HG03469 (cell line): ENCODE measurements at regions not wholly inside any gene's neighbourhood (a gene's known extent, or its start where the extent isn't known, plus 50 kb on each side); places are given as distances from the start of the nearest gene placed in this dataset.
A peak's percentile ranks its signal among the peaks of the same experiment; 100 is the strongest.

Source experiments
- ATAC-seq: cut with Tn5 transposase; IDR thresholded peaks from one replicate; pipeline ENCODE4 v1.9.1; 2021; ENCODE audit warnings: mild to moderate bottlenecking, moderate library complexity, moderate number of reproducible peaks; ENCODE audit not compliant: unreplicated experiment

DNA sequence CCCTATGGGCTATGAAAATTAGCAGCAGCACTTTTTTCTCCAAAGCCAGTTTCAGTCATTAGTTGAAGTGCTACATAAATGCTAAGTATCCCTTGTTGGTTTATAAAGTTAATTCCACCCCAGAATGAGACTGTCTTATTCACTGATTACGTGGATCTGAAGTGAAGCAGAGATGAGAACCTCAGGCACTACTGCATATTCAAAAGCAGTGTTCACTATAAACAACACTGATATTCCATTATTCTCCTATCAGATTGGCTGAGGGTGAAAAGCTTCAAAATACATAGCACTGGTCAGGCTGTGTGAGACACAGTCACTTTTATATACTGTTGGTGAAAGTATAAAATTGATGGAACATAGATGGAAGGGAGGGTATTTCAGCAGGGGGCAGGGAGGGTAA is 395.7 kb upstream of the RARB start:
- no peak for ATAC-seq

DNA sequence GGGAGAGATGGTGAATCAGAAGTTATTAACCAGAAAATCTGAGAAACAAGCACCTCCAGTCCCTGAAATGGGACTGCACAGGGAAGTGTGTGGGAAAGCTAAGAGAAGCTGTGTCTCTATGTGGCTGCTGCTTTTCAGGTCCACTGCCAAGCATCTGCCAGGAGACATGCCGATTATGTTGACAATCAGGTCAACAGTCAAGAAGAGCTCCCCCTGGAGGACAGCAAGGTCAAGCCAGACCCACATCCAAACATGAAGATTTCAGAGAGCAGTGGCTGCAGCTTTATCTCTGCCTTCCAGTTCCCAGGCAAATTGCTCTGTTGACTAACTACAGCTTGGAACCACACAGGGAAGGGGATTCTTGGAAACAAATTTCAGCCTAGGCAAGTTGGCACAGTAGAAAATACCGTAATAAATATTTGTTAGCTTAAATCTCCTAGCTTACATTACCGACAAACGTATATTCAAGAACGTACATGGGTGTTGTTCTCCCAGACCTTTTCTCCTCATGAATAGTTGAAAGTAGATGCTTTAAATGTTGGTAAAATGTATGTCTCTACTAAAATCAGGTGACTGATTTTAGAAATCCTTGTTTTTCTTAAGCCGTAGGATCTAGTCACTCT is 394.5 kb upstream of the RARB start:
- ATAC-seq: peak; percentile 81

DNA sequence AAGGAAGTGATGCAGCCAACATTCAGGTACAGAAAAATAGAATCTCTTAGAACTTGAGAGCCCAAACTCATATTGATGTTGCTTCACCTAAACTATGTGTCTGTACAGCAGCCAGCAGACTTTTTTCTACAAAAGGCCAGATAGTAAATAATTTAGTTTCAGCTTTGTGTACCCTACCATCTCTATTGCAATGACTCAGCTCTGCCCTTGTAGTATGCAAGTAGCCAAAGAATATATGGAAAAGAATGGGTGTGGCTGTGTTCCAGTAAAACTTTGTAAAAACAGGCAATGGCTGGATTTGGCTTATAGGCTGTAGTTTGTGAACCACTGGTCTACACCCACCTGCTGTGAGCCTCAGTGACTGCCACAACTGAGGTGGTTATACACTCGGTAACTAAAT is 392.5 kb upstream of the RARB start:
- no peak for ATAC-seq

DNA sequence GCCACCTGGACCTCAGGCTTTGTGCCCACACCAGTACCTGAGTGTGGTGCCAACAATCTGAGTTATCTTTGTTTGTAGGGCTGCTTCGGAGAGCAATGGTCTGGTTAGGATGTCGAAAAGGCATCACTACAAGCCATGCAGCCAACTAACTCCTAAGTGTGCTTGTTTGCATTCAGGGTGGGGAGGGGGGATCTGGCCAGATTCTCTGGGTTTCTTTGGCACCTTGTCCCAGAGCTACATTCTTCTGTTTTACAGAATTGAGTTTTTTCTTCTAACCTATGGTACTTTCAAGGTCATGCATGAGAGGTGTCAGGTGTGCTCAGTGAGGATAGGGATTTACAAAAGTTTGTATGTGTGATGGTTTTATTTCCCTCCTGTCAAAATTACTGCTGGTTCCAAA is 391.4 kb upstream of the RARB start:
- no peak for ATAC-seq

DNA sequence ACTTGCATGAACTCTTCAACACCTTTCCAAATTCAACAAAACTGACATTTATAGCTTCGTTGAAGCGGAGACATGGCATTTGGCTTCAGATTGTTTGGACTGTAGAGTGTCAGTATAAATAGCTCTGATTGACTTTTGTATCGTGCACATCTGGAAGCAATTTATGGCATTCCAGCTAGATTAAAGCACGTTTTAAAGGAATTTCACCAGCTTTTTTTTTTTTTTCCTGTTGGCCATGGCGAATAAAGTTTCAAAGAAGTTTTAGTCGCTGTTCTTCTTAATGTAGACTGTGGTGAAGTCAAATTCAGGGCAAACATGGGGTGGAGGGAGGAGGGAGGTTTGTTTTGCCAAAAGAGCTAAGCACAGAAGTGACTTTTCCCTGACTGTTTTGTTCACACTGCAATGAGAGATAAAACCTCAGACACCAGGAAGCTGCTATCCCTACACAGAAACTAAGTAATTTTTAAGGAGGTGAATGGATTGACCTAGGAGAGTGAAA is 391.0 kb upstream of the RARB start:
- ATAC-seq: no peak

DNA sequence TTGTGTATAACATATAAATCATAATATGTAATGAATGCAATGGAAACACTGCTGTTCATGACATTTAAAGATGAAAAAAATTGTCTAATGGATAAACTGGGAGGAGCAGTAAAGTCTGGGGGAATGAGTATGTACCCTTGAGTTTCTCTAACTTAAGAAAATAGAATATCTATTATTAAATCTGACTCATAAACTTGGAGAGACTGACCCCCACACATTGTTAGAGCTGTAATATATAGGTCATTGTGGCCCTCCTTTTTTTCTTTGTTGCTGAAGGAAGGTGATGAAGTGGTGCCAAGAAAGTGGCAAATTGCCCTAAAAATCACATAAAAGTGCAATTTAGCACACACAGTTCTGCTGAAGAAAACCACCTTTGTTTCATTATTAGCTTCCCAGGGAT is 389.8 kb upstream of the RARB start:
- ATAC-seq: no peak

DNA sequence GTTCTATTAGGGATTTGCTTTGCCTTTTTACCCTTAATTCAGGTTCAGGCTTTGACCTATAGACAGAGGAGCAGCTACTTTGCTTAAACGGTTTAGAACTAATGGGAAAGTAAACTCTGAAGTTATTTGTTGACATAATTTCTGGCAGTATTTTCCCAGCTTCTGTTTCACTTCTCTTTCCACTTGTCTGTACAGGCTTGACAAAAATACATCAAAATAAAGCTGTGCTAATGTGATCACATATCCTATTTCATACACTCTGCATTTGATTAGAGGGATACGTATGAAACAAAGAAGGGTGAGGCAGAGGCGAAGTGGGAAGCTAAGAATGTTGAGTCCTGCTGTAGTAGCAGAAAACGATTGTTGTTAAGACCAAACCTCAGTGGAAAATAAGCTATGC is 389.1 kb upstream of the RARB start:
- no peak for ATAC-seq

DNA sequence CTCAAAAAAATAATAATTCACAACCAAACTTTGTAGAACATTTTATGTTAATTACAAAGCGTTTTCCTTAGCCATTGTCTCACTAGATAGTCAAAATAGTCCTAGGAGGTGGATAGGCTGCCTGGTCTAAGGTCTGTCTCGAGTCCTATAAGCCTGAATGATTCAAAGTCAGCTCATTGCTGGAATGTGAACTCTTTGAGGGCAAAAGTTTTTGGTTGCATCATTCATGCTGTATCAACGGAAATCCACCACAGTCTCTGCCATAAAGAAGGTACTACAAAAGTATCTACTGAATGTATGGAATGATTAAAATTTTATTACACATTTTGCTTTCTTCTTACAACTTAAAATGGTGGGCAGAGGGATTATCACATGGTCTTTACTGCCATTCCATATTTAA is 387.3 kb upstream of the RARB start:
- no peak for ATAC-seq

DNA sequence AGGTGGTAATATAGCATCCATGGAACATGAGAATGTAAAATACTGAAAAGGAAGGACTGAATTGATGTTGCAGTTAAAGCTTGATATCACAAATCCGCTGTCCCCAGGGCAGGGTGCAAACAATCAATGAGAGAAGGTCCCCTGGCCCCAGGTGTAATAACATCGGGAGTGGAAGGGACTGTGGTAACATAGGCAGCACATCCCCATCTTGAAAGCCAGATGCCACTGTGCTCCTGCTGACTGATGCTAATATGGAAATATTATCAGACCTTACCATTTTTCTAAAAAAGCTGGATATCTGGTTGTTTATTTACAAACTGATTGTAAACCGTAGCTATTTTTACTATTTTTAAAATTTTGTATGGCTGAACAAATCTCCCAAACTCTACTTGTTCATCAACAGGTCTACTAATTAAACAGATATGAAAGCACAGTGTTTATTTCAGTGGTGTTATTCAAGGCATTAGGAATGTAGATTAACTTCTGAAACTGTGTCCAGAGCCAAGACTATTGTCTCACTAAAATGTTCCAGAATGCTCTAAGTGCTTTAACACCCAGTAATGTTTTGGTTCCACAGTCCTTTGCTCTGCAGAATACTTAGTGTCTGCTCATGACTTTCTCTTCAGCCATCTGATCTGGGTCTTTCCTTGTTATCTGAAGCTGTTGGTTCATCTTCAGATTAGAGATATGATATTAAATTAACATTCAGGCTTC is 386.0 kb upstream of the RARB start:
- ATAC-seq: no peak

DNA sequence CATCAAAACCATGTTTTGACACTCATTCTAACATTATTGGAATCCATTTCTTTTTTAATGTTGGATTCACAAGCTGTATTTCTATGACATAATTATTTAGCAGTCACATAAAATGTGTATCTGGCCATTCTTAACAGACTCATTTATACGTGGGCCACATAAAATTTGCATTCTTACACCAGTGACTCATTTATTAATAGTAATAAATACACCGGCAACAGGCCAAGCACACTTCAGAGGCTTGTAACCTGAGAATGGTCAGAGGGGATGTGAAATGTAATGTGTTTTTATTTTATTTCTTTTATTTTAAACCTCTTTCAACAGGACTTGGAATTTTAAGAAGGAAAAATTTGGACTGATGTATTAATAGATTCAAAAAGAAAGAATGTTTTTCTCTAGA is 384.9 kb upstream of the RARB start:
- no peak for ATAC-seq

DNA sequence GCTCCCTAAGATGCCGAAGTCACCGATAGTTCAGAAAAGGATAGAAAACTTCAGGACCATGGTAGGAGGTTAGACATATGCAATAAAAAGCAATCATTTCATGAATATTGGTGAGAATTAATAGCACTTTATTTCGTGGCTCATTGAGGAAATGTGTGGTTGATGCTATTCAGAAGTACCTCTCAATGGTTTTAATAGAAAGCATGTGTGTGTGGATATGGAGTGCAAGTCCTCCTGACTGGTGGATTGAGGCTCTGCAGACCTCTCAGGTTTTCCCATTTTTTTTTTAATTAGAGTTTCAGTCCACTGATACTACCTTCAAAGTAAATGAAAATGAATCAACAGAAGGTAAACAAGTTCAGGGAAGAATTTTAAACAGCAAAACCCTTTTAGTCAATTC is 384.3 kb upstream of the RARB start:
- ATAC-seq: no peak

DNA sequence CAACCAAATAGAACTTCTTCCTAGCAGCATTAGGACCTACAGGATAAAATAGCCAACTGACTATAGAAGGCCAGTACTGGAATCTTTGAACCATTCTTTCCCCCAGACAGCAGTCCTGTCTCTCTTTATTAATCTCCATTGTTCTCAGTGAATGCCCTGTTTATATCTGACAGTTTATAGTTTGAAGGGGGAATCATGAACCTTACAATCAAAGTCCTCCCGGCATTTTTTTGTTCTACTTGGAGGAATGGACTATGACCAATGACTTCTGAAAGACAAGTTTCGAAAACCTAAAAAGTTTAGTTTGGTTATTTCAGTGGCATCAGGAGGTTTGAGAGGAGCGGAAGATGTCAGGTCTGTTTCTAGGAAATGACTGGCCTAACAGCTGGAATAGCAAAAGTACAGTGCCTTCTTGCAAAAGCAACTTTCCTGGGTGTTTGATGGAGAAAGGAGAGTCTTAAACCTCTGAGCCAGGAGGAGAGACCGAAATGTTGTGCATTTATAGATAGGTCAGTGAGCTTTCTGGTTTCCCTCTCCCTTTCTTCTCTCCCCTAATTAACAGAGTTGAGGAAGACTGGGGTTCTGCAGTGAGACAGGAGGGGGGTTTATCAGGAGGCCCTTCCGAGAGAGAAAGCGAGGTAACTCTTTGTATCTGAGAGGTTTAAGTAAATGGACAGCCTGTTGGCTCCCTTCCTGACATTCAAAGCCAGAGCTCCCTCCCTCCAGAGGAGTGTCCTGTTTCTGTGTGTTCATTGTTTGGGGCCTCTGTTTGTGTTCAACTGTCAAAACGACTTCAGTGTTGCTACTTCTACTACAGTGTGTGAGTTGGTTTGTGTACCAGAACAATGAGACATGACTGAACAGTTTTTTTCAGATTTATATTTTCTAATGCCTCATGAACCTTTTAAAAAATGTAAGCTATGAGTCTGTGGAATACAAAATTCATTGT is 383.0 kb upstream of the RARB start:
- ATAC-seq: no peak

DNA sequence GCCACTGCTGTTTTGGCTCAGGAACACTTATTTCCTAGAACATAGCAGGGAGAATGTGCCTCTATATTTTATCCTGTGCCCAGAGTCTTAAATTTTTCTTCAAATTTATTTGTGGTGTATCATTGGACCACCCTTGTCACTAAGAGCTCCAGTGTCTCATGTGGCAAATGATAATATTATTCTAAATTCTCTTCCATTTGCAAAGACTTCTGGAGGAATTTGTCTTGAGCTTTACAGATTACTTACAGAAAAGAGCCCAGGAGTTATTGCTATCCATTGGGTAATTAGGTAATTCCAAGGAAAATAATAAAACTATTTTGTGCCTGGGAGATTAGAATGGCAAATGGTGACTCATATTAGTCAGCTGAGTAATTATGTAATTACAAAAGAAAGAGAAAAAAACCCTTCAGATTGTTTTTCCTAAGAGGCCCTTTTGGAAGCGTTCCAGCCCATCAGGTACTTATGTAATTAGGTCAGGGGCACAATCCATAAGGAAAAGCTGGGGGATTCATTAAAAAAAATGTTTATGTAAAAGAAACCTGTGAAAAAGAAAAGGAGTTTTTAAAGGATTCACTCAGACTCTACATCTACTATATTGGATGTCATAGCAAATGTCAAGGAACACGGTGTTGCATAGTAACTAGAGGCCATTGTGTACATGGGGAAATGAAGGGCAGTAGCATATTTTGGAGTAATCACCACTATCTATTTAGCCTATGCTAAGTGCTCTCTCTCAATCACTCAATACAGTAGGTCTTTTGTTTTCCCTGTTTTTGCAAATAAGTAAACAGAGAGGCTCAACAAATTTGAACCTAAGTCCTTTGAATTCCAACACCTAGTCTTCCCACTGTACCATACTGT is 380.9 kb upstream of the RARB start:
- no peak for ATAC-seq

DNA sequence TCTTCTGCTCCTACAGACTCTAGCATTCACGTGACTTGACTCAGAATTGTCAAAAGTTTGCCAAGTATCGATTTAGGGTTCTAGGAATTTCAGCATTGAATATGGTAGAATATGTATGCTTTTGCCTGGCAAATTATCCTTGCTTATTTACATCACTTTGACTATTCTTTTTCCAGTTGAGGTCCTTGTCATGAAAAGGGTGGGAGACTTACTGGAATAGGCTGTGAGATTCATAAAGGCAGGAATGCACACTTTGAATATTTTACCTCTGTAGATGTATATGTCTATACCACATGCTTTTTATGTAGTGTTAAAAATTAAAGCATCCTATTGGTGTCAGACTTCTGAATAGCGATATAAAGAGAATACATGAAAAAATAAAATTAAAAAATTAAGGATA is 378.8 kb upstream of the RARB start:
- ATAC-seq: no peak

DNA sequence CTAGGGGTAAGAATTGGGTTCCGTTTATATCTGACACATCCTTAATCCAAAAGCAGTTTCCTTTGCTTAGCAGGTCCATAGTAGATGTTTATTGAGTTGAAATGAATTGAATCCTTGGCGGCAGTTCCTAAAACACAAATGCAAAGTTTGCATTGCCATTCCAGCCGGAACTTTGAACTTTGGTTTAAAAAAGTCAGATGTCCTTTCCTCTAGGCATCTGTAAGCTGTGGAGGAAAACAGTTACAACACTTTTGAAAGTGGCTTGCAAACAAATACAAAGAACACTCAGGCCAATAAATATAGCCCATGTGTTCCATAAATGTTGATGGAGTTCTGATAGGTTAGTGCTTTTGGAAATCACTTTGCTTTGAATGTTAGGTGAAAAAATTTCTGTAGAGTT is 374.7 kb upstream of the RARB start:
- ATAC-seq: no peak

DNA sequence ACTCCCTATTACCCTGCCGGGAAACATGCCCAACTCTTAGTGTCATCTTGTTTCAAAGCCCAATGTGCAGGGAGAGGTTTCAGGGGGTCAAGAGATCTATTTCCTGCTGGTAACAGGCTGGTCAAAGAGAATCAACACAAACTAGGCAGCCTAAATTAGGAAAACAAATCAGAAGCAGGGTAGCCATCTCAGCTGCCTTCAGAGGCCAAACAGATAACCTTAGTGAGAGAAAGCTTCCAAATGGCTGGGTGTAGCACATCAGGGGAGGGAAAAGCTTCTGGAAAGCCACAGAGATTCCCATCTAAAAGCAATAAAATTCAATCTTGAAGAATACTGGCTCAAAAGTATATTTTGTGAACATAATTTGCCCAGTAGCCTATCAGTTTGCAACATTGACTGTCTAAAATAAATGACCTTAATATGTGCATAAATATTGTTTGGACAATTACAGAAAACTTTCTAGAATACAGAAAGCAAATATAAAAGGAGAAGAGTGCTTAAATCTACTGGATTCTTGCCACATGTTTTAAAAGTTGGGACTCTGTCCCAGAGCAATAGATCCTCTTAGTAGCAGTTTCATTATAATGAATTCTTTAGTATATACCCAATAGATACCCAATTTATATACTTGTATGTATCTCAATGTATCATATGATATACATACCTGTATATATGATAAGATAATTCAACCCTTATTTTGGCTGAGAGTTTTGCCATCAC is 371.9 kb upstream of the RARB start:
- ATAC-seq: no peak

DNA sequence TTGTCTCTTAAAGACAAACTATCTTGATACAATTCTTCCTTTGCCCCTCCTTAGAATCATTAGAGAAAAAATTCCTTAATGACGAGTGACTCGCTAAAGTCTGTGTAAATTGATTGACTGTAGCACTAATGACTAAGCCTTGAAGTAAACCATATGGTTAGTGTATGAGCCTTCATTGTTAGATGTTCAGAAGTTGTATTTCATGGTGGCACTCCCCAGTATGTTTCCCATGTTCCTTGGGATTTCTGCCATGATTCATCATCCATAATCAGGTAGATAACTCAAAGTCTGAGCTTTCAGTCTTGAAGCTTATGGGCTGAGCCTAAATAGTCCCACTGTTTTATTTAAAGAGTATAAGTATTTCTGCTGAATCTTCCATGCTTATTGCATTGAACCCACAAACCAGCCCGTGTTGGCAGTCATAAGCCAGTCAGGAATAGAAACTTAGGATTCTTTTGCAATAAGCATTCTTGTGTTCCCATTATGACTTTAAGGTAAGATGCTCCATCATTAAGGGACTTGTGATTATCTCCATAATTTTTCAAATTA is 371.2 kb upstream of the RARB start:
- no peak for ATAC-seq

DNA sequence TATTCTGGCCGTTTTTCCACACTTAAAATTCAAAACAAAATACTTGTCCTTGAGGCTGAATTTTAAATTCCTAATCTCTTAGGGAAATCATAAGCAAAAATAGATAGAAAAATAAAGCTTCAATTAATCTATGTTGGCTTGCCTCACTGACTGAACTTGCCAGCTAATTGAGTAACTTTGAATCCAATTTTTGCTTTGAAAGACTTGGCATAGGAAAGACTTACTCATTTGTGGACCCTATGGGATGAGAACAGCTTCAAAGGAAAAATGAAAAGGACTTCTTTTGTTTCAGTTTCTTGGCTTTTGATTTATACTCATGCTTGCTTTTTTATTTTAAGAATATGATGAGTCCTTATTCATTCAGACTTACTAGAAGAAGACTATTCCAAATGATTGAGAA is 370.7 kb upstream of the RARB start:
- no peak for ATAC-seq

DNA sequence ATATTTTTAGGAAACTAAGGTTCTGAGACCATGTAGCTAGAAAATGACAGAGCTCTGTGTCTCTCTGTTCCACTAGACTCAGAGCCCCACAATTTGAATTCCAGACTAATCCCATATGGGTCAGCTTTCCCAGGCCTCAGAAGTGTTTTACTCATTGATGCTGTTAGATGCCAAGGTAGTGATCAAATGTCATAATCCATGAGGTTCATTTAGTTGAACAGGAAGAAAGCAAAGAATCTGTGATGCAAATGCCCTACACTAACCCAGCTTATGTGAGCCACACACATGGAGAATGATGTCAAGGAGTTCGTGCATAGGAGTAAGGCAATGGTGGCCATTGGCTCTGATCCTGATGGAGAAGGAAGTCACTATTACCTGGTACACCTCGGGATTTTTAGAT is 363.4 kb upstream of the RARB start:
- no peak for ATAC-seq

DNA sequence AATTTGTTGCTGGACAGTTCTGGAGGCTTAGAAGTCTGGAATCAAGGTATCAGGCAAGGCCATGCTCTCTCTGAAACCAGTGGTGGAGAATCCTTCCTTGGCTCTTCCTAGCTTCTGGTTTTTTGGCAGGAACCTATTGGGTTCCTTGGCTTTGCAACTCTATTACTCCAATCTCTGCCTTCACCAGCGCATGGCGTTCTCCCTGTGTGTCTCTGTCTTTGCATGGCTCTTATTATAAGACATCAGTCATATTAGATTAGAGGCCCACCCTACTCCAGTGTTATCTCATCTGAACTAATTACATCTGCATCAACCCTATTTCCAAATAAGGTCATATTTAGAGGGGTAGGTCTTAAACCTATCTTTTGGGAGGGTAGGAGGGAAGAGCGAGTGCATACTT is 358.1 kb upstream of the RARB start:
- no peak for ATAC-seq
